HG03103 (cell line): ENCODE measurements at regions not wholly inside any gene's neighbourhood (a gene's known extent, or its start where the extent isn't known, plus 50 kb on each side); places are given as distances from the start of the nearest gene placed in this dataset.
"Not testable (repeated sequence)": the region's sequence is repeated elsewhere in the genome, so short reads cannot be mapped to it uniquely, and the experiment has no call there.

Source experiments
- ATAC-seq: cut with Tn5 transposase; IDR thresholded peaks from one replicate; pipeline ENCODE4 v1.9.1; 2021; ENCODE audit warnings: low read depth; ENCODE audit not compliant: unreplicated experiment

DNA sequence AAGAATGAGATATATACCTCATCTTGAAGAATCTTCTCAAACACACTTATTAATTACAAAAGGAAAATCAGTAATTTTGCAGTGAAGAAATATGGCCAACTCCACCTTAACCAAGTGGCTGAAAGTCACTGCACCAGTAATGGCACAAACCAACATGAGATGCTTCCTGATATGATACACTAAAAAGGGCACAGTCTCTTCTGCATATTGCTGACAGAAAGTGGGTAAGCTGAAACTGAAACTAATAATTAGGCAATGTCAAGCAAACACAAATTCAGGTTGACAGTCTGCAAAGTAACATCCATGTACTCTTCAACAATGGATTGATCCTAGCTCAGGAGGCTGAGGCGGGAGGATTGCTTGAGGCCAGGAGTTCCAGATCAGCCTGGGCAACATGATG, 56.1 kb downstream of the ZNF22 start:
- ATAC-seq = not testable (repeated sequence)

DNA sequence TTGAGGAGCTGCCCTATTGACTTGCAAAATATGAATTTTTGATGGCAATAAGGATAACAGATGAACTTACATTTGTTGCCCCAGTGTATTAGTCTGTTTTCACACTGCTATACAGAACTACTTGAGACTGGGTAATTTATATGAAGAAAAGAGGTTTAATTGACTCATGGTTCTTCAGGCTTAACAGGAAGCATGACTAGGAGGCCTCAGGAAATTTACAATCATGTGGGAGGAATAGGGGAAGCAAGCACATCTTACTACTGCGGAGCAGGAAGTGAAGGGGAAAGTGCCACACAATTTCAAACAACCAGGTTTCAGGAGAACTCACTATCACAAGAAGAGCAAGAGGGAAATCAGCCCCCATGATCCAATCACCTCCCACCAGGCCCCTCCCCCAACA, 57.9 kb downstream of the ZNF22 start:
- ATAC-seq = no peak

DNA sequence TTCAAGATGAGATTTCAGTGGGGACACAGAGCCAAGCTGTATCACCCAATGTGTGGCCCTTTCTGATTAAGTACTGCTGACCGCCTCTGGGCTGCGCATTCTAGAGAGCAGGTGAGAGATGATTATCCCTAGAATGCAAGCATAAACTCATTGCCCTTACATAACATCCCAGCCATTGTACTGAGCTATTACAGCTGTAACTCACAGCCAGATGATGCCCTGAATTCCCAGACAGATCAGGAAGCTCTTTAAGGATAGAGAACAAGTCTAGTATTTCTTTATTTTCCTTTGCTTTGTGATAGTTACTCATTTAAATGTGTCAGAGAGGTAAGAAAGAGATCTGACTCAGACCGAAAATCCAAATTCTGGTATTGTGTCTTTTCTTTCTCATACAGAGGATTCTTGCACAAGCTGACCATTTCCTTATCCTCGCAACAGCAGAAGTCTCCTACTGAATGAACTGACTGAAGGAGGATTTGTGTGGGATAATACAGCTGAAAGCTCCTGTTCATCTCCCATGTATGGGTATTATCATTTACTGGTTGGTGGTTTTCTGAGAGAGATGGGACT, 58.4 kb downstream of the ZNF22 start:
- no peak for ATAC-seq

DNA sequence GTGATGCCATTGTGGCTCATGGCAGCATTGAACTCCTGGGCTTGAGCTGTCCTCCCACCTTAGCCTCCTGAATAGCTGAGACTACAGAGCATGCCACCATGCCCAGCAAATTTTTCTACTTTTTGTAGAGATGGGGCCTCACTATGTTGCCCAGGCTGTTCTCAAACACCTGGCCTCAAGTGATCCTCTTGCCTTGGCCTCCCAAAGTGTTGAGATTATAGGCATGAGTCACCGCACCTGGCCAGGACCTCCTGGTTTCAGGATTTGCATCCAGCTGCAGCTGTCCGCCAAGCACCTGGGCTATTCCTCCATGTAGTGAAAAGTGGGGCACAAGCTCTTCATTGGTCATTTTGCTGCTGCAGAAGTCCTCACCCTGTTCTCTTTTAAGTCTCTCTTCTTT, 58.9 kb downstream of the ZNF22 start:
- no peak for ATAC-seq

DNA sequence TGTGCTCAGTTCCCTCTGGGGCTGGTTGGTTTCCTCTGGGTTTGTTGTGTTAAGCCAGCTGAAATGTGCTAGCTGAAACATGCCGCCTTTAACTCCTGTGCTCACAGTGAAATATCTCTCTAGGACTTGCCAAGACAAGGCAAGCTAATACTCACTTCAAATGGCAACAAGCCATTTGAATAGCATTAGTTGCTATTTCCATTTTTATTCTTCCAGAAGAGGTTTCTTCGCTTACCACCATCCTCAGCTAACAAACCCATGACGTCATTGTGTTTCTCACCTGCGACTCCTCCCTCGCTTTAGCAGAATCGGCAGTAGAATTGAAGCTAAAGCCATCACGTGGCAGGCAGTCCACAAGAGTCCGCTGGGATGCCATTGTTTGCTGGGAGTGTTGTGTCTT, 61.3 kb downstream of the ZNF22 start:
- ATAC-seq = no peak

DNA sequence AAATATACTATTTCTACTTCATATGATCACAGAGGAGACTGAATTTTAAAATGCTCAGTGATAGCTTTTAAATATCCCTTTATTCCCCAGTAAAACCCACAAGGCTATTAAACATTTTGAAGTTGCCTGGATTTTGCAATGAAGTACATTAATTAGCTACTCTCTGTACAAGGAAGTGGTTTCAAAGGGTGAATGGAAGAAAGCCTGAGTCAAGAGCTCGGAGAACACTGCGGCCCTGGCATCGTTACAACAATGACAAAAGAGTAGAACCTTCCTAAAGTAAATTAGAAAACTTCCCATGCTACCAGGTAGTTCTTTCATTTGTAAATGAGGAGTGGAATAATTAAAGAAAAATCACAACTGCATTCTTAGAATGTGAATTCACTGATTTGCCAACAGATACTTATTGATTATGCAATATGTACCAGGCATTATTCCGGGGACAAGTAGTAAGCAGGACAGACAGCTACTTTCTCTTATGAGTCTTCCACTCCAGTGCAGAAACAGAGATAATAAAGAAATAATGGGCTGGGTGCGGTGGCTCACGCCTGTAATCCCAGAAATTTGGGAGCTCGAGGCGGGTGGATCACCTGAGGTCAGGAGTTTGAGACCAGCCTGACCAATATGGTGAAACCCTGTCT, 63.0 kb downstream of the ZNF22 start:
- ATAC-seq = no peak

DNA sequence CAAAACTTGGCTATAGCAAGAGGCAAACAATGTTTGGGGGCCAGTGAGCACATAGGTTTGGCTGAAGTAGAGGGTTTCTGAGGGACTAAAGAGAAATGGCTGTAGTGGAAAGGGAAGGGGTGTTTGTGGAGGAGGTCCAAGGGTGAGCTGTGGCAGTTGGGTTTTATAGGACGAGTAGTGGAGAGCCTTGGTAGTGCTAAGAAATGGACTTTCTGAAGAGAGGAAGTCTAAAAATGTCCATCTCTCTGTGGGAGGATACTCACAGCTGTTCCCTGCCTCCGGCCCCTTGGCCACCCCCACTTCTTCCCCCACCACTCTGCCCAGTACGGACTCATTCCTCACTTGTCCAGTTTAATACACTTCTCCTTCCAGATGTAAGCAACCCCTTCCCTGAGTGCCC, 64.3 kb downstream of the ZNF22 start:
- no peak for ATAC-seq

DNA sequence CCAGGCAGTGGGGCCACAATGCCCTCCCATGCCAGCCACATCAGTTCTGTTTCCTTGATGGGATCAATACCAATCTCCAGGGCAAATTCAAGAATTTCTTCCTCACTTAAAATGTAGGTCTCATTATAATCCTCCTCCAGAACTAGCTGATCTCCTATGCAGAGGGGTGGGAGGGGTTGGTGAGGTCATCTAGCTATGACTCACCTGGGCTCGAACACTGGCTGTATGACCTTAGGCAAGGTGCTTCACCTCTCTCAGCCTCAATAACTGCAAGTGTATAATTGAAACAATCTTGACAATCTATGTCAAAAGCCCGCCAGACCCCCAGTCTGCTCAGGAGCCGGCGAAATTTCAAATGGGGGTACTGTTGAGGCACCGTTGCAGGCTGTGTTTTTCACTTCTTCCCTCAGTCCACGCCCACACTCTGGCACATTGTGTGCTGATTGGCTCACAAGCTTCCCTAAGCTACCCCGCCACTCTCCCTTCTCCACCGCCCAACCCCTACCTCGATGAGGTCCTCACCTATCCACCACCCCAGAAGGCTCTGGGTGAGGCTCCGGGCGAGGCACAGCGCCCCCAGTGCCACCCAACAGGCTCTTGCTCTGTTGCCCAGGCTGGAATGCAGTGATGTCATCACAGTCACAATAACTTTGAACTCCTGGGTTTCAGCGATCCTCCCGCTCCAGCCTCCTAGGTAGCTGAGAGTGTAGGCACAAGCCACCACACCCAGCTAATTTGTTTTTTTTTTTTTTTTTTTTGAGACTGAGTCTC, 70.5 kb downstream of the ZNF22 start:
- no peak for ATAC-seq

DNA sequence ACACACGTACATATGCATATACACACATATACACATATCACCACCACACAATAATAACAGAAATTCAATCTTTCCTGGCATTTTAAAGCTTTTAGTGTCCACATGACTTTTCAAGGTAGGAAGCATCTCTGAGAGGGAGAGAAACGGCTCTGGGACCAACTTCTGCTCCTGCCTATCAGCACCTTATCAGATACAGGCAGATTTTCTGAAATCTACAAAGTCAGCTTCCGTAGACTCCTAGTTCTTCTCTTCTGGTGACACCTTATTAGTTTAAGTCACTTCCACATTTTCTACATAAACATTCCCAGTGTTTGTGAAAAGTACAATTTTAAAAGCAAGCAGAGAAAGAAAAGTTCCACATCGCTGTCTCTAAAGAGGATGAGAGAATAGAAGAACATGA, 74.5 kb downstream of the ZNF22 start:
- ATAC-seq = no peak

DNA sequence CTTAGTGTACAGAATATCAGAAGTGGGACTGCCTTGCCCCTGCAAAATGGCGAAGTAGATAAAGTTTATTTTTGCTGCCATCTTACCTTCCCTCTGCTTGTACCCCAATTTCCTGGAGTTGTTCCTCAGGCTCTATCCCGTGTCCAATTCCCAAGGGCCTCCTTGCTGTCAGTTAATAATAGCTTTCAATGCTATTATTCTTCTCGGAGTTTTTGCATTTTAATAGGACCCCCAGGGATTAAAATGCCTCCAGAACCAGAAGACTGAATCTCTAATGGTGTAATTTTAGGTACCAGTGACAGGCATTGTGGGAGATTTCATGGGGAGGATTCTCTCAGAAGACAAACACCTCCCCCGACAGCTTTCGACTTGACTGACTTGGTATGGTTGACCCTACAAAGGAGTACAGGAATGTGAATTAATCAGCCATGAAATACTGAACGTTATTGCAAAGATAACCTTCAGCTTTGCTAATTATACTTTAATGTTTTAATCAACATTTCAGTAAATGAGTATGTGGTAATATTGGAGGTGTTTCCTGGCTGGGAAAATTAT, 75.2 kb downstream of the ZNF22 start:
- ATAC-seq = no peak

DNA sequence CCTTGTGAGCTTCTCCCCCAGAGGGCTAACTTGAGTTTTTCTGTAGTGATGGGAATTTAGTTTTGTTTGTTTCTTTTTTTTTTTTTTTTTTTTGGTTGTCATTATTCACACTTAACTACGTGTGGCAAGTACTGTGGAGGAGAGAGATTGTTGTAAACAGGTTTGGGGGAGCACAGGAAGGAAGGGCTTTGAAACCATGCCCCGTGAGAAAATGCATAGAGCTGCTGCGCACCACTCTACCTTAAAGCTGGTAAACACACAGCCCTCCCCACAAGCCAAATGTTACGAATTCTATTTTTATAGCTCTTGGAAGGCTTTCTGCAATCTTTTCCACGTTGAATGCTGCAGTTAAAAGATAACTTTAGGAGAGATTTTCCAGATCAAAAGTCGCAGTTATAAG, 76.2 kb downstream of the ZNF22 start:
- no peak for ATAC-seq

DNA sequence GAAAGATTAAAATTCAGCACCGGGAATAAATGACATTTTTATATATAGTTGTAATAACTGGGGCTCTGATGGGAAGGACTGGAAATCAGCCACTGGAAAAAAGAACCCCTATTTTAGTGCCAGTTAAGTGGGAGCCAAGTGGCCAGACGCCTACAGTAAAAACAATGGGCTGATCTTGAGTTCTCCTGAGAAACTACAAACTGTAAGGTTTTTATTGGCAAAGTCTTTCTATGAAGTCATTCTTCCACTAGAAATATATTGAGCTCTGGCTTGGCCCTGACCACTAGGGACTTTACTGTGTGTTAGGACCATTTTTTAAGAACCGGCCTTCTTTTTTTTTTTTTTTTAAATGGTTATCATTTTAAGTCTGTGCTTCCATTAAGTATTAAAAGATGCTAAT, 79.6 kb downstream of the ZNF22 start:
- no peak for ATAC-seq

DNA sequence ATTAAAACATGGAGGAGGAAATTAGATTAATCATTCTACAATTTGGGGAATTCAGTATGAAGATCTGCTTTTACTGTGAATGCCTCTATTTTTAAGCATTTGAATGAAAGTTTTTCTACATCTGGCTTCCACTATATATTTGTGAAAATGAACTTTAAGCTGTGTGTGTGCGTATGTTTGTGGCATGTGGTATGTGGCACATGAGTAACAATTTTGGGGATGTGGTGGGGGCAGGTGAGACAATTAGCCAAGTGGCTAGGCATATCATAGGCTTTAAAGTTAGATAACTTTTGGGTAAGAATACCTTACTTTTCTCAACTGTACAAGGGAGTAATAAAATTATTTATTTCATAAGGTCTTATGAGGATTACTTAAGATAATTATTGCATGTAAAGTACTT, 81.5 kb downstream of the ZNF22 start:
- ATAC-seq = no peak

DNA sequence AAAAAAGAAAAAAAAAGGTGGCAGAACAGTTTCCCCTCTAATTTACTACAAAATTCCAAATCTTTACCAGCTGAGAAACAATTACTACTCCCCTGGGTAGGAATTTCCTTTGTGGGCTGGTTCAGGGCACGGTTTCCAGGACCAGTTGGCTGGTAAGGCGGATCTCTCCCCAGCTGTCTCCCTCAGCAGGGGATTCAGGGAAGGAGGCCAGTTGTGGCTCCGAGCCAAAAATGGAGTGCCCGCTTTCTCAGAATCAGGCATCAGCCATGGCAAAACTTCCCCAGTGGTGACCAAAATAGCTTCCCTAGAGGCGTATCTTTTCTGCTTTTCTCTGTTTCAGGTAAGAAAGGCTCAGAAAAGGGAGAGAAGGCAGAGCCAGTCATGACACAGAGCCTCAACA, 91.2 kb downstream of the ZNF22 start:
- no peak for ATAC-seq

DNA sequence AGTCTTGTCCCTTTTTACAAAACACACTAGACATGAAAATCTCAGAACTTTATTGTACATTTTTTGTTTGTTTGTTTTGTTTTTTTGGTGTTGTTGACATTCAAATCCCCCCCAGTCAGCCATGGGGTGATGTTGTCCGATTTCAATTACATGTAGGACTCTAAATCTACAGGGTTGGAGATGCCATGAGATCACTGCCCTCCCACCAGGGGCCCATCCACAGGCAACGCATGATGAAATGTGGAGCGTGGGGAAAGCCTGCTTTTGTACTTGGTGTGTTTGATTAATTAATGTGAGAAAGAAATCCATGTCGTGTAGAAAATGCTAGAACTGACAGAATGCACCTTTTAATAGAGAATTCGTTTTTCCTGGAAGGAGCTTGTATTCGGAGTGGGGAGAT, 93.2 kb downstream of the ZNF22 start:
- ATAC-seq = no peak

DNA sequence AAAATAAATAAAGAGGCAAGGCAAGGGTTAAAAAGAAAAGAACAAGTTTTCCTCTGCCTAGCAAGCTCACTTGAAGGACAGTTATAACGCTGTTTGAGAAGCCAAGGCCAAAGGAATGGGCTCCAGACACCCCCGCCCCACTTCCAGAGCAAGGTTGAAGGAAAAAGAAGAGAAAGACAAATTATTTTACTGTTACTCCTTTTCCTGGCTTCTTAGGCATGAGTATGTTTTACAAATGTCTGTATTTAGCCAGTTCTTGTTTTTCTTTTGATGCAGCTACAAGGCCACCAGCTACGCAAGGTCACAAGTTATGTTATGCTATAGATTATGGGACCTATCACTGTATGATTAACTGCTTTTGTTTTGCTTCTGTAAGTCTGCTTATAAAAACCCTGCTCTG, 94.6 kb downstream of the ZNF22 start:
- ATAC-seq = no peak

DNA sequence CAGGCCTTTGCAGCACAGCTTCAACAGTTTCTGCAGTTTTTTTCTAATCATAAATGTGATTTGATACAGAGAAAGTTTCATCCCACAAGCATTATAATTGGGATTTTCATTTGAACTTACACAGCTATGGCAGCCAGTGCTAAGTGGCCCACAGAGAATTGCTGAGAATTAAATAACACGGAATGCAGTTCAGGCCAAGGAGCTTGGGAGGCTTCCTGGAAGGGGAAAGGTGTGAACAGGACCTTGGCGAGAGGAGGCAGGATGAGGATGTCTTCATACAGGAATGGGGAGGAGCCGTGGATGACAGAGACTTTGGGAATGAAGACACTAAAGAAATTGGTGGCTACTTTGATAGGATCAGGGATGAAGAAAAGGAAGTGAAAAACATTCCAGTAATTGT, 95.3 kb downstream of the ZNF22 start:
- ATAC-seq = no peak

DNA sequence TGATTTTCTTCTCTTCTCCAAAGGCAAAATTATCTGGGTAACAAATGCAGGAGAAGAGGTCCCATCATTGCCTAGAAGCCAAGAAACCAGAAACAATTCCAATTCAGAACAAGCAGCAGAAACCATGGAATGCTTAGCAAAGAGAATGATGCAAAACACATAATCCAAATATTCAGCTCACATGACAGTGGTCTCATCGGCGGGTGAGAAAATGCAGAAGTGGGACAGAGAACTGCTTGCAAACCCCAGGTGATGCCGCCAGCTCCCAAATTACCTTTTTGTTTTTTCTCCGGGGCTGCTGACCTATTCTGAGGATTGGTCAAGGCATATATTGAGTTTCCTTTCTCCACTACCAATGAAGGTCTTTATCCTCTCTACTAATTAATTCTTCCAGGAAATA, 99.7 kb downstream of the ZNF22 start:
- no peak for ATAC-seq

DNA sequence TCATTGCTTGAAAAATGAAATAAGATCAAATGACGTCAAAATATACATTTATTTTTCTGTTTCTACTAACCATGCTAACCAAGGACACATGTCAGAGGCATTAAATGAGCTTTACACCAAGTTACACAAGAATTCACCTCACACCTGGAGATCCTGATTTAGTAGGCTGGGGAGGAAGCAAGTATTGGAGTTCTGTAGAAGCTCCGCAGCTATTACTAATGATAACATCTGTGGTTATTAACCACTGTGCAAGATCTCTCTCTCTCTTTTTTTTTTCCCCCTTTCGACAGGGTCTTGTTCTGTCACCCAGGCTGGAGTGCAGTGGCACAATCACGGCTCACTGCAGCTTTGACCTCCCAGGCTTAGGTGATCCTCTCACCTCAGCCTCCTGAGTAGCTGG, 104.0 kb downstream of the ZNF22 start:
- no peak for ATAC-seq

DNA sequence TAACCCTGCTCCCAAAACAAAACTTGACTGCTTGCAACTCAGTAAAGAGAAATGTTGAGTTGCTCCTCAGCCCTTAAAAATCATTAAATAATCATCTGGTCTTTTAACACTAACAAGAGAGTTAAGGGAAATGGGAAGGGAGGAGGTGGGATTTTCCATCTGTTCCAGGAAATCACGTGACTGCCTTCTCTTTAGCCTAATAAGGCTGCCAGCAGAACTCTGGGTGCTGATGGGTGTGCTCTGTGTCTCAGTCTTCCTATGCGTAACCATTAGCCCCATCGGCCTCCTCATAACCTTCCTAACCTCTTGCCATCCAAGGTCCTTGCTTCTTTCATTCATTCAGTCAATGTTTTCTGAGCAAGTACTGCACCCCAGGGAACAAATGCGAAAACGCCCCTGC, 104.6 kb downstream of the ZNF22 start:
- not testable (repeated sequence) for ATAC-seq

DNA sequence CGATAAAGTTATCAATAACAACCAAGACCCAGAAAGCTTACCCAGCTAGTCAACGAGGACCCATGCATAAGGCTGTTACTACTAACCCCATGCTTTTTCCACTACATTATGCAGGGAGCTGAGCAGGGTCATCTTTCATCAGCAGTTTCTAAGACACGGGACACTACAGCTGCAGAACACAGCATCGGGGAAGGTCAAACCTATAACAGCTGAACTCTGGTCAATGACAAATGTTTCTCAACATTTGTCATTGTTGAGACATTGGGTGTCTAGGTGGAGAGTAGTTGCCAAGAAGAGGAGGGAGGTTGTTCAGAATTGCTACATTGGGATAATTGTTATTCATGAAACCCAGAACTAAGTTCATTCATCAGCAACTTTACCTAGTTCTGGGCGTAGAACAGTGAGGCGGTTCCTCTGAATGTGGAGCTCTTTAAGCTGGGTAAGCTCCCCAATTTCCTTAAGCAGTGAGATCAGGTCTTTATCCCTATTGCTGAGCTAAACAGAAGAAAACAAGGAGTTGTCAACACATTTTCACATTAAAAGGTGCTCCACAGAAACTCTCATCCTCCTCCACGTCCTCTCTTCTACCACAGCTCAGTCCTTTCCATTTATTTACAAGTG, 105.6 kb downstream of the ZNF22 start:
- no peak for ATAC-seq
